ENCODE measurements at regions not wholly inside any gene's neighbourhood (a gene's known extent, or its start where the extent isn't known, plus 50 kb on each side); places are given as distances from the start of the nearest gene placed in this dataset.

DNA sequence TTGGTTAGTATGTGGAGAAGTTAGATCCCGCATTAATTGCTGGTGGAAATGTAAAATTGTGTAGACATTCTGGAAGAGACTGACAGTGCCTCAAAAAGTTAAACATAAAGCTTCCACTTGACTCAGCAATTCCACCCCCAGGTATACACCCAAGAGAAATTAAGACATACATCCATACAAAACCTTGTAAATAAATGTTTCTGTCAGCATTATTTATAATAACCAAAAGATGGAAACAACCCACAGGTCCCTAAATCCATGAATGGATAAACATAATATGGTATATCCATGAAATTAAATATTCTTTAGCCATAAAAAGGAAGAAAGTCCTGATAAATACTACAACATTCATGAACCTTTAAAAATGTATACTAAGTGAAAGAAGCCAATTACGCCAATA is 817.4 kb downstream of the NTRK3 start:
- Mint-ChIP-seq H3K27ac (no peak overlapping the region), H3K36me3 (ENCODE audit: low read depth) (no peaks in the 10 kb centered on the region), H3K9me3 (peaks cover 4% of the 10 kb centered on the region), H3K27me3 (no peaks in the 10 kb centered on the region), H3K4me3 (no peak overlapping the region), H3K4me1 (ENCODE audit: low read depth) (no peaks in the 10 kb centered on the region)
- Histone ChIP-seq H3K36me3 (ENCODE audit: insufficient read depth, low read length) (no peaks in the 10 kb centered on the region), H3K4me3 (ENCODE audit: low read length) (no peak overlapping the region), H3K27ac (ENCODE audit: low read depth in 1 of 2, low read length in 2 of 2) (no peak overlapping the region), H3K9me3 (ENCODE audit: control insufficient read depth in 1 of 2, insufficient read depth in 1 of 2, low read length in 2 of 2) (no peaks in the 10 kb centered on the region), H3K27me3 (ENCODE audit: control insufficient read depth in 1 of 2, insufficient read depth in 2 of 2, low read length in 2 of 2) (no peaks in the 10 kb centered on the region), H3K4me1 (ENCODE audit: insufficient read depth, low read length) (no peaks in the 10 kb centered on the region)
- POLR2A ChIA-PET = no interaction called here
- ATAC-seq (ENCODE audit: poor library complexity) = no peak
- intact Hi-C loops (cut with DNase I, micrococcal nuclease) = no loop called here
- CTCF ChIA-PET = no interaction called here
- TF ChIP-seq, protein P1, sequence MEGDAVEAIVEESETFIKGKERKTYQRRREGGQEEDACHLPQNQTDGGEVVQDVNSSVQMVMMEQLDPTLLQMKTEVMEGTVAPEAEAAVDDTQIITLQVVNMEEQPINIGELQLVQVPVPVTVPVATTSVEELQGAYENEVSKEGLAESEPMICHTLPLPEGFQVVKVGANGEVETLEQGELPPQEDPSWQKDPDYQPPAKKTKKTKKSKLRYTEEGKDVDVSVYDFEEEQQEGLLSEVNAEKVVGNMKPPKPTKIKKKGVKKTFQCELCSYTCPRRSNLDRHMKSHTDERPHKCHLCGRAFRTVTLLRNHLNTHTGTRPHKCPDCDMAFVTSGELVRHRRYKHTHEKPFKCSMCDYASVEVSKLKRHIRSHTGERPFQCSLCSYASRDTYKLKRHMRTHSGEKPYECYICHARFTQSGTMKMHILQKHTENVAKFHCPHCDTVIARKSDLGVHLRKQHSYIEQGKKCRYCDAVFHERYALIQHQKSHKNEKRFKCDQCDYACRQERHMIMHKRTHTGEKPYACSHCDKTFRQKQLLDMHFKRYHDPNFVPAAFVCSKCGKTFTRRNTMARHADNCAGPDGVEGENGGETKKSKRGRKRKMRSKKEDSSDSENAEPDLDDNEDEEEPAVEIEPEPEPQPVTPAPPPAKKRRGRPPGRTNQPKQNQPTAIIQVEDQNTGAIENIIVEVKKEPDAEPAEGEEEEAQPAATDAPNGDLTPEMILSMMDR (IDR thresholded peaks at IDR 0.05) = no peak
- no peak for DNase-seq

DNA sequence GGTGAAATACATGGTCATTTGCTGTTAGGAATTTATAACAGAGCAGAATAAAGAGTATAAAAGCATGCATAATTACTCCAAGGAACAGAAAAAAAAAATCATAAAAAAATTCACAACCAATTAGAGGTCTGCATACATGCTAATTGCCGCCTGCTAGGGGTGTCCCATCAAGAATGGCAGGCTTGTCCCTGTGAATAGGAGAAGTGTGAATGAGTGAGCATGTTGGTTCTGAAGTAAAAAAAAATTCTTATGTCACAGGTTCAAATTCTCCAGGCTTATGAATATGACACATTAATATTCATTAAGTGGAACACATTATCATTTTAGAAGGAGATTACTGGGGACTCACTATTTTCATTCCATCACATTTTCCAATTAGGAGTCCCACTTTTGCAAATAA is 822.7 kb downstream of the NTRK3 start:
- ATAC-seq (ENCODE audit: poor library complexity) = no peak
- Mint-ChIP-seq H3K36me3 (ENCODE audit: low read depth) (no peaks in the 10 kb centered on the region), H3K27ac (no peak overlapping the region), H3K27me3 (peaks cover 11% of the 10 kb centered on the region), H3K4me1 (ENCODE audit: low read depth) (no peaks in the 10 kb centered on the region), H3K9me3 (no peaks in the 10 kb centered on the region), H3K4me3 (no peak overlapping the region)
- no peaks in the 10 kb centered on the region for H3K4me1 ChIP-seq (ENCODE audit: insufficient read depth, low read length)
- H3K36me3 ChIP-seq (ENCODE audit: insufficient read depth, low read length) = no peaks in the 10 kb centered on the region
- no peak overlapping the region for H3K27ac ChIP-seq (ENCODE audit: low read depth in 1 of 2, low read length in 2 of 2)
- DNase-seq = no peak
- H3K9me3 ChIP-seq (ENCODE audit: control insufficient read depth in 1 of 2, insufficient read depth in 1 of 2, low read length in 2 of 2) = no peaks in the 10 kb centered on the region
- intact Hi-C loops (cut with DNase I, micrococcal nuclease) = no loop called here
- POLR2A ChIA-PET = no interaction called here
- H3K27me3 ChIP-seq (ENCODE audit: control insufficient read depth in 1 of 2, insufficient read depth in 2 of 2, low read length in 2 of 2) = no peaks in the 10 kb centered on the region
- CTCF ChIA-PET = no interaction called here
- H3K4me3 ChIP-seq (ENCODE audit: low read length) = no peak overlapping the region
- TF ChIP-seq, protein P1 (IDR thresholded peaks at IDR 0.05) = no peak

DNA sequence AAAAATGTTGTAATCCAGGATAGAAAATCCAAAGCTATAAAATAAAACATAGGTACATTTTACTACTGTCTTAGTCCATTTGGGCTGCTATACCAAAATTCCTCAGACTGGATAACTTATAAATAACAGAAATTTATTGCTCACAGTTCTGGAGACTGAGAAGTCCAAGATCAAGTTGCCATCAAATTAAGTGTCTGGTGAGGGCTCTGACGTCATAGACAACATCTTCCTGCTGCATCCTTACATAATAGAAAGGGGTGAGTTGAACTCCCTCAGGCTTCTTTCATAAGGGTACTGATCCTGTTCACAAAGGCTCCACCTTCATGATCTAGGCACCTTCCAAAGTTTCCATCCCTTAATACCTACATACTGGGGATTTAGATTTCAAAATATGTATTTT is 826.8 kb downstream of the NTRK3 start:
- CTCF ChIA-PET = no interaction called here
- TF ChIP-seq, protein P1 (IDR thresholded peaks at IDR 0.05) = no peak
- DNase-seq = no peak
- Mint-ChIP-seq H3K36me3 (ENCODE audit: low read depth) (no peaks in the 10 kb centered on the region), H3K9me3 (no peaks in the 10 kb centered on the region), H3K27ac (no peak overlapping the region), H3K27me3 (peaks cover 21% of the 10 kb centered on the region), H3K4me3 (no peak overlapping the region), H3K4me1 (ENCODE audit: low read depth) (no peaks in the 10 kb centered on the region)
- Histone ChIP-seq H3K9me3 (ENCODE audit: control insufficient read depth in 1 of 2, insufficient read depth in 1 of 2, low read length in 2 of 2) (no peaks in the 10 kb centered on the region), H3K36me3 (ENCODE audit: insufficient read depth, low read length) (no peaks in the 10 kb centered on the region), H3K4me3 (ENCODE audit: low read length) (no peak overlapping the region), H3K4me1 (ENCODE audit: insufficient read depth, low read length) (no peaks in the 10 kb centered on the region), H3K27ac (ENCODE audit: low read depth in 1 of 2, low read length in 2 of 2) (no peak overlapping the region), H3K27me3 (ENCODE audit: control insufficient read depth in 1 of 2, insufficient read depth in 2 of 2, low read length in 2 of 2) (no peaks in the 10 kb centered on the region)
- POLR2A ChIA-PET = no interaction called here
- ATAC-seq (ENCODE audit: poor library complexity) = no peak
- intact Hi-C loops (cut with DNase I, micrococcal nuclease) = no loop called here

All from CD4-positive, alpha-beta T cell (primary cell).